HCT116 (cell line): ENCODE measurements at regions not wholly inside any gene's neighbourhood (a gene's known extent, or its start where the extent isn't known, plus 50 kb on each side); places are given as distances from the start of the nearest gene placed in this dataset.

ENCODE experiments used
- ATAC-seq: fragments of 200-7000 bp; cut with Tn5 transposase; 2 replicates; pipeline ENCODE4 v1.9.1; 2020; ENCODE audit warnings: mild to moderate bottlenecking, moderate library complexity
- BruUV-seq: library from RNA; stranded (reverse); fragments of 400-500 nt; replicated peaks from 2 replicates; lab custom pipeline; 2021; lab: Mats Ljungman, UMichigan
- CTCF ChIA-PET: fragments of 300-600 bp; sonication (Branson Sonifier 250); formaldehyde crosslinking; loops from one replicate; lab custom pipeline; 2021; ENCODE audit warnings: antibody characterized with exemption; lab: Charles Lee
- POLR2A ChIA-PET: fragments of 300-600, 350-600 bp; sonication (Branson Sonifier 250); formaldehyde crosslinking; loops from one replicate; lab custom pipeline; 2021; ENCODE audit warnings: antibody characterized with exemption; lab: Charles Lee
- RAD21 ChIA-PET, 2 experiments: fragments of 300-600 bp; sonication (Branson Sonifier 250); formaldehyde crosslinking; loops; one replicate each; lab custom pipeline; 2023; ENCODE audit warnings: low total read pairs in 2 of 2; ENCODE audit not compliant: uncharacterized antibody in 2 of 2, unreplicated experiment in 2 of 2, low non-redundant PET in 1 of 2; lab: Charles Lee
- DNase-seq: peaks from one replicate; pipeline ENCODE4 v3.0.0-alpha.2; 2010; ENCODE audit warnings: low read depth, low spot score
- H2AFZ ChIP-seq: fragments of 200-600 bp; shearing (Covaris generic), sonication (generic); 2 replicates; pipeline ENCODE4 v1.6.1; 2017; ENCODE audit warnings: low read depth, mixed run types, mixed read lengths, antibody characterized with exemption, low read length; ENCODE audit not compliant: poor library complexity, severe bottlenecking
- H3K27ac ChIP-seq: 2 replicates; pipeline ENCODE4 v1.5.1; 2012; ENCODE audit warnings: low read depth, low read length
- H3K27me3 ChIP-seq: fragments of 200-600 bp; sonication (generic); 2 replicates; pipeline ENCODE4 v1.6.1; 2016; ENCODE audit warnings: mixed run types, low read length, mixed read lengths; ENCODE audit not compliant: insufficient read depth
- H3K36me3 ChIP-seq, 2 experiments: fragments of 200-500 bp in 1 of 2; fragments of 200-600 bp in 1 of 2; sonication (Bioruptor generic) in 1 of 2; sonication (generic) in 1 of 2; 2 replicates each; pipeline versions ENCODE4 v1.5.1 to v1.6.1; 2014 to 2016; ENCODE audit warnings: low read length in 2 of 2, inconsistent platforms in 1 of 2, mixed read lengths in 1 of 2, mixed run types in 1 of 2; ENCODE audit not compliant: insufficient read depth in 2 of 2, control insufficient read depth in 1 of 2
- H3K4me1 ChIP-seq, 2 experiments: fragments of 200-600 bp in 1 of 2; sonication (generic) in 1 of 2; 2 replicates each; pipeline versions ENCODE4 v1.5.1 to v1.6.1; 2012 to 2017; ENCODE audit warnings: low read length in 2 of 2, inconsistent platforms in 1 of 2, mild to moderate bottlenecking in 1 of 2, mixed read lengths in 1 of 2, mixed run types in 1 of 2, moderate library complexity in 1 of 2; ENCODE audit not compliant: insufficient read depth in 2 of 2, control insufficient read depth in 1 of 2
- H3K4me2 ChIP-seq: fragments of 200-600 bp; sonication (generic); 2 replicates; pipeline ENCODE4 v1.6.1; 2017; ENCODE audit warnings: mixed run types, low read length, mixed read lengths
- H3K4me3 ChIP-seq, 2 experiments: fragments of 200-600 bp in 1 of 2; sonication (generic) in 1 of 2; replicated peaks in 1 of 2; 2 replicates each; pipeline ENCODE4 v1.5.1; 2011 to 2016; ENCODE audit warnings: low read length in 2 of 2, control low read depth in 1 of 2, low read depth in 1 of 2, mild to moderate bottlenecking in 1 of 2, mixed read lengths in 1 of 2, mixed run types in 1 of 2
- H3K79me2 ChIP-seq: fragments of 200-600 bp; sonication (generic); 2 replicates; pipeline ENCODE4 v1.6.1; 2017; ENCODE audit warnings: mild to moderate bottlenecking, mixed run types, low read length, moderate library complexity, mixed read lengths; ENCODE audit not compliant: insufficient read depth
- H3K9ac ChIP-seq: fragments of 200-600 bp; sonication (generic); 2 replicates; pipeline ENCODE4 v1.6.1; 2016; ENCODE audit warnings: low read length, mixed read lengths
- H3K9me2 ChIP-seq: fragments of 200-600 bp; sonication (generic), shearing (Covaris generic); 2 replicates; pipeline ENCODE4 v1.6.1; 2017; ENCODE audit warnings: mixed run types, mild to moderate bottlenecking, moderate library complexity; ENCODE audit not compliant: insufficient read depth
- H3K9me3 ChIP-seq, 2 experiments: fragments of 200-500 bp in 1 of 2; fragments of 200-600 bp in 1 of 2; sonication (Bioruptor generic) in 1 of 2; sonication (generic) in 1 of 2; 2 replicates each; pipeline ENCODE4 v1.6.1; 2014 to 2017; ENCODE audit warnings: low read length in 2 of 2, mixed read lengths in 2 of 2, inconsistent platforms in 1 of 2, low read depth in 1 of 2, mild to moderate bottlenecking in 1 of 2, mixed run types in 1 of 2, moderate library complexity in 1 of 2; ENCODE audit not compliant: control insufficient read depth in 1 of 2, insufficient read depth in 1 of 2
- H4K20me1 ChIP-seq: fragments of 200-600 bp; sonication (generic), shearing (Covaris generic); 2 replicates; pipeline ENCODE4 v1.6.1; 2017; ENCODE audit warnings: mixed run types, mild to moderate bottlenecking, moderate library complexity; ENCODE audit not compliant: insufficient read depth
- CEBPB ChIP-seq: IDR thresholded peaks from 2 replicates; pipeline ENCODE4 v1.6.1; 2012; ENCODE audit warnings: low read depth
- ELF1 ChIP-seq: IDR thresholded peaks from 2 replicates; pipeline ENCODE4 v1.6.1; 2012; ENCODE audit warnings: low read depth, borderline replicate concordance
- EZH2 ChIP-seq: fragments of 200-600 bp; sonication (generic); IDR thresholded peaks from 2 replicates; pipeline ENCODE4 v1.6.1; 2017; ENCODE audit warnings: antibody characterized with exemption, mixed run types
- EZH2phosphoT487 ChIP-seq: fragments of 200-600 bp; IDR thresholded peaks from 2 replicates; pipeline ENCODE4 v1.6.1; 2018; ENCODE audit warnings: antibody characterized with exemption, borderline replicate concordance
- RAD21 ChIP-seq: IDR thresholded peaks from 2 replicates; pipeline ENCODE4 v1.6.1; 2012; ENCODE audit warnings: low read depth, mild to moderate bottlenecking
- SRF ChIP-seq: IDR thresholded peaks from 2 replicates; pipeline ENCODE4 v1.6.1; 2012; ENCODE audit warnings: low read depth
- YY1 ChIP-seq: IDR thresholded peaks from 2 replicates; pipeline ENCODE4 v1.6.1; 2011; ENCODE audit warnings: low read length, low read depth, moderate library complexity, mild to moderate bottlenecking; ENCODE audit not compliant: insufficient replicate concordance; ENCODE audit errors: extremely low read depth
- ZNF274 ChIP-seq: fragments of 200-500 bp; sonication (Bioruptor generic); IDR thresholded peaks from 2 replicates; pipeline ENCODE4 v1.6.1; 2014; ENCODE audit warnings: mild to moderate bottlenecking, low read depth, low read length, inconsistent platforms
- intact Hi-C: fragments of 100-400 bp; cut with micrococcal nuclease; formaldehyde crosslinking; loops from 2 replicates; pipeline ENCODE4 v1.10.0; 2022
- TF ChIP-seq, protein P1 (sequence below): IDR thresholded peaks from 2 replicates; pipeline ENCODE4 v1.6.1; 2012; ENCODE audit warnings: low read depth
- TF ChIP-seq, protein P2 (sequence below): IDR thresholded peaks from 2 replicates; pipeline ENCODE4 v1.6.1; 2012
- TF ChIP-seq, protein P3 (sequence below): IDR thresholded peaks from 2 replicates; pipeline ENCODE4 v1.6.1; 2012

DNA sequence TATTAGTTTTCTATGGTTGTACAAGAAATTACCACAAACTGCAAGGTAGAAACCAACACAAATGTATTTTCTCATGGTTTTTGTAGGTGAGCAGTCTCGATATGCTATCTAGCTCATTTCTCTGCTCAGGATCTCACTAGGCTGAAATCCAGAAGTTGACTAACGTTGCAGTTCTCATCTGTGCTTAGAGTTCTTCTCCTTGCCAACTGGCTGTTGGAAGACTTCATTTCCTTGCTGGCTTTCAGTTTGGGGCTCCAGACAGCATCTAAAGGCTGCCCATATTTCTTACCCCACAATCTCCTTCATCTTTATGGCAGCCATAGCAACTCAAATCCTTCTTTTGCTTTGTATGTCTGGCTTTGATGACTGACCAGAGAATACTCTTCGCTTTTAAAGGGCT, 362.6 kb upstream of the ADGRL4 start:
- intact Hi-C loops = no loop called here
- BruUV-seq = no TSS peak
- H3K9me3 ChIP-seq = no peaks in the 10 kb centered on the region
- H3K79me2 ChIP-seq = no peaks in the 10 kb centered on the region
- H3K9me2 ChIP-seq = no peaks in the 10 kb centered on the region
- ATAC-seq = no peak
- ChIA-PET POLR2A (no interaction called here), CTCF (no interaction called here), RAD21 (no interaction called here)
- DNase-seq = no peak
- TF ChIP-seq CEBPB = no peak
- no peak for TF ChIP-seq RAD21
- no peak for TF ChIP-seq SRF
- TF ChIP-seq, protein P1, sequence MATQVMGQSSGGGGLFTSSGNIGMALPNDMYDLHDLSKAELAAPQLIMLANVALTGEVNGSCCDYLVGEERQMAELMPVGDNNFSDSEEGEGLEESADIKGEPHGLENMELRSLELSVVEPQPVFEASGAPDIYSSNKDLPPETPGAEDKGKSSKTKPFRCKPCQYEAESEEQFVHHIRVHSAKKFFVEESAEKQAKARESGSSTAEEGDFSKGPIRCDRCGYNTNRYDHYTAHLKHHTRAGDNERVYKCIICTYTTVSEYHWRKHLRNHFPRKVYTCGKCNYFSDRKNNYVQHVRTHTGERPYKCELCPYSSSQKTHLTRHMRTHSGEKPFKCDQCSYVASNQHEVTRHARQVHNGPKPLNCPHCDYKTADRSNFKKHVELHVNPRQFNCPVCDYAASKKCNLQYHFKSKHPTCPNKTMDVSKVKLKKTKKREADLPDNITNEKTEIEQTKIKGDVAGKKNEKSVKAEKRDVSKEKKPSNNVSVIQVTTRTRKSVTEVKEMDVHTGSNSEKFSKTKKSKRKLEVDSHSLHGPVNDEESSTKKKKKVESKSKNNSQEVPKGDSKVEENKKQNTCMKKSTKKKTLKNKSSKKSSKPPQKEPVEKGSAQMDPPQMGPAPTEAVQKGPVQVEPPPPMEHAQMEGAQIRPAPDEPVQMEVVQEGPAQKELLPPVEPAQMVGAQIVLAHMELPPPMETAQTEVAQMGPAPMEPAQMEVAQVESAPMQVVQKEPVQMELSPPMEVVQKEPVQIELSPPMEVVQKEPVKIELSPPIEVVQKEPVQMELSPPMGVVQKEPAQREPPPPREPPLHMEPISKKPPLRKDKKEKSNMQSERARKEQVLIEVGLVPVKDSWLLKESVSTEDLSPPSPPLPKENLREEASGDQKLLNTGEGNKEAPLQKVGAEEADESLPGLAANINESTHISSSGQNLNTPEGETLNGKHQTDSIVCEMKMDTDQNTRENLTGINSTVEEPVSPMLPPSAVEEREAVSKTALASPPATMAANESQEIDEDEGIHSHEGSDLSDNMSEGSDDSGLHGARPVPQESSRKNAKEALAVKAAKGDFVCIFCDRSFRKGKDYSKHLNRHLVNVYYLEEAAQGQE = no peak
- H2AFZ ChIP-seq = no peak overlapping the region
- no peak overlapping the region for H3K9ac ChIP-seq
- no peak overlapping the region for H3K4me3 ChIP-seq
- H3K4me2 ChIP-seq = no peak overlapping the region
- H3K27ac ChIP-seq = no peak overlapping the region
- no peaks in the 10 kb centered on the region for H3K27me3 ChIP-seq
- H3K4me1 ChIP-seq = no peaks in the 10 kb centered on the region
- no peaks in the 10 kb centered on the region for H3K36me3 ChIP-seq
- H4K20me1 ChIP-seq = no peaks in the 10 kb centered on the region

DNA sequence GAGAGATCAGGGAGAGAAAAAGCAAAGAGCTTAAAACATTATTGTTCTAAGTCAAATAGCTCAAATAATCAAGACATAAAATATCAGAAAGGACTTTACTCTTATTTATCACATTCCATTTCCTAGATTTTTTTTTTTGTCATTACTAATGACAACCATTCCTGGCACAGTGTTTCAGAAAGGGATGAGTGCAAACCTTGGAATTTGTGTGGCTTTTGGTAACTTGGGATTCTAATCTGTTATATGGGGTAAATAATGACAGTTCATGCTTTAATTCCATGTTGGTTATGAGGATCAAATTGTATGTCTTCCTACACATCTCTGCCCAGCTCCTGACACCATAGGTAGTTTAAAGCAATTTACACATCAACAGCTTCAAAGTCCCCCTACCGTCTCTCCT, 358.4 kb upstream of the ADGRL4 start:
- no peak overlapping the region for H3K27ac ChIP-seq
- no peak overlapping the region for H3K9ac ChIP-seq
- DNase-seq = no peak
- H4K20me1 ChIP-seq = no peaks in the 10 kb centered on the region
- H3K36me3 ChIP-seq = no peaks in the 10 kb centered on the region
- intact Hi-C loops = no loop called here
- H3K9me3 ChIP-seq = no peaks in the 10 kb centered on the region
- no peaks in the 10 kb centered on the region for H3K4me1 ChIP-seq
- no peak overlapping the region for H3K4me2 ChIP-seq
- H3K79me2 ChIP-seq = no peaks in the 10 kb centered on the region
- no TSS peak for BruUV-seq
- H2AFZ ChIP-seq = no peak overlapping the region
- no peaks in the 10 kb centered on the region for H3K27me3 ChIP-seq
- CTCF ChIA-PET = no interaction called here
- RAD21 ChIA-PET = no interaction called here
- POLR2A ChIA-PET = no interaction called here
- H3K4me3 ChIP-seq = no peak overlapping the region
- ATAC-seq = no peak
- no peaks in the 10 kb centered on the region for H3K9me2 ChIP-seq
- TF ChIP-seq ELF1 (no peak), EZH2phosphoT487 (no peak), YY1 (no peak), ZNF274 (no peak), EZH2 (no peak)
- TF ChIP-seq, protein P2, sequence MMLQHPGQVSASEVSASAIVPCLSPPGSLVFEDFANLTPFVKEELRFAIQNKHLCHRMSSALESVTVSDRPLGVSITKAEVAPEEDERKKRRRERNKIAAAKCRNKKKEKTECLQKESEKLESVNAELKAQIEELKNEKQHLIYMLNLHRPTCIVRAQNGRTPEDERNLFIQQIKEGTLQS = no peak
- TF ChIP-seq, protein P1 = no peak
- TF ChIP-seq, protein P3, sequence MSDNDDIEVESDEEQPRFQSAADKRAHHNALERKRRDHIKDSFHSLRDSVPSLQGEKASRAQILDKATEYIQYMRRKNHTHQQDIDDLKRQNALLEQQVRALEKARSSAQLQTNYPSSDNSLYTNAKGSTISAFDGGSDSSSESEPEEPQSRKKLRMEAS = no peak
